ENCODE measurements at regions not wholly inside any gene's neighbourhood (a gene's known extent, or its start where the extent isn't known, plus 50 kb on each side); places are given as distances from the start of the nearest gene placed in this dataset.

DNA sequence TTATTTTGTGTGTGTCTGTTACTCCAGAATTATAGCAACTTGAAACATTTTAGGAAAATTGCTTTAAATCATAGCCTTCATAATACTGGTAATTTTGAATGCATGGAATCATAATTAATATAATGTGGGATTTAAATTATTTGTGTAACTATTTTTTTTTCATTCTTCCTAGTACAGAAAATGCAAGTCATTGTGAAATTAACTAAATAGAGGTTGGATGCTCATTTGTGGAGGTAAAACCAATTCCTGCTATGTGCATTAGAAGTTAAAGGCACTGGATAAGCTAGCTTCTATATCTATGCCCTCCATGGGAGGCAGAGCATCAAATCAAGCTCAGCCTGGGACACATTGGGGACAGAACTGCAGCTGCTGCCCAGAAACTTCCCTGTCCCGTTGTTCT lies 1048.5 kb upstream of the PABPC4L start:
- H3K36me3 ChIP-seq (ENCODE audit: control insufficient read depth in 1 of 2, insufficient read depth in 2 of 2, low read length in 2 of 2) = no peaks in the 10 kb centered on the region
- H4K20me1 ChIP-seq (ENCODE audit: insufficient read depth) = no peaks in the 10 kb centered on the region
- no peak overlapping the region for H3K4me2 ChIP-seq (ENCODE audit: low read length)
- CTCF ChIA-PET = no interaction called here
- TF ChIP-seq CEBPB (IDR thresholded peaks at IDR 0.05; ENCODE audit: low read depth) (no peak), FOSL1 (IDR thresholded peaks at IDR 0.05; ENCODE audit: low read depth) (no peak), POLR2A (IDR thresholded peaks at IDR 0.05; ENCODE audit: borderline replicate concordance, extremely low read depth, insufficient read depth, insufficient read length) (no peak), TCF7L2 (IDR thresholded peaks at IDR 0.05; ENCODE audit: borderline replicate concordance, extremely low read depth, insufficient read depth, insufficient read length) (no peak), SP1 (IDR thresholded peaks at IDR 0.05; ENCODE audit: low read depth) (no peak)
- TF ChIP-seq, protein P1, sequence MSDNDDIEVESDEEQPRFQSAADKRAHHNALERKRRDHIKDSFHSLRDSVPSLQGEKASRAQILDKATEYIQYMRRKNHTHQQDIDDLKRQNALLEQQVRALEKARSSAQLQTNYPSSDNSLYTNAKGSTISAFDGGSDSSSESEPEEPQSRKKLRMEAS (IDR thresholded peaks at IDR 0.05) = no peak
- no peaks in the 10 kb centered on the region for H3K9me3 ChIP-seq (ENCODE audit: control insufficient read depth in 1 of 2, insufficient read depth in 1 of 2, low read depth in 1 of 2, low read length in 2 of 2)
- RAD21 ChIA-PET (ENCODE audit: low non-redundant PET in 1 of 2, low total read pairs in 2 of 2, uncharacterized antibody in 2 of 2, unreplicated experiment in 2 of 2) = no interaction called here
- no peak for ATAC-seq
- H3K4me1 ChIP-seq (ENCODE audit: control insufficient read depth in 1 of 2, insufficient read depth in 2 of 2, low read length in 2 of 2) = no peaks in the 10 kb centered on the region
- H3K79me2 ChIP-seq (ENCODE audit: insufficient read depth, low read length) = no peaks in the 10 kb centered on the region
- H3K9ac ChIP-seq (ENCODE audit: low read length) = no peak overlapping the region
- H3K9me2 ChIP-seq (ENCODE audit: insufficient read depth) = no peaks in the 10 kb centered on the region
- DNase-seq (ENCODE audit: low read depth, low spot score) = no peak
- intact Hi-C loops (cut with micrococcal nuclease) = no loop called here
- no peaks in the 10 kb centered on the region for H3K27me3 ChIP-seq (ENCODE audit: insufficient read depth, low read length)
- POLR2A ChIA-PET = no interaction called here
- no peak overlapping the region for H3K4me3 ChIP-seq (replicated peaks in 1 of 2; ENCODE audit: low read depth in 1 of 2, low read length in 2 of 2)
- BruUV-seq (replicated peaks) = no TSS peak
- no peak overlapping the region for H2AFZ ChIP-seq (ENCODE audit: low read depth, low read length, poor library complexity, severe bottlenecking)
- no peak overlapping the region for H3K27ac ChIP-seq (ENCODE audit: low read depth, low read length)

DNA sequence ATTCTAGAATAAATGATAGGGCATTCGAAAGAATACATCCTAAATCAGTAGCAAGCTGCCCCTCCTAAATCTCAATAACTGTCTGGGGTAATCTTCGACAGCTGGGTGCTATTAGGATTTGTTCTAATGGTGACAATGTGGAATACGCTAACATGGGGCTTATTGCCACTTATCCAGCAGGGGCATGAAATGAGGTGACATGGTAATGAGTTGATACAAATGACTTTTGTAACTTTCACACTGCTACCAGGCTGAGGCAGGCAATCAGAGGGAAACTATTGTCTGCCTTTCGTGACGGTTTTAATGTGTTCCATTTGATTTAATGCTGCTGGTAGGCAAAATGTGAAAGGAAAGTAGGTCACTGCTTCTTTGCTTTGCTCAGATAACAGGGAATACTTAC lies 1047.4 kb upstream of the PABPC4L start:
- POLR2A ChIA-PET = no interaction called here
- CTCF ChIA-PET = no interaction called here
- no TSS peak for BruUV-seq (replicated peaks)
- H3K9ac ChIP-seq (ENCODE audit: low read length) = no peak overlapping the region
- H3K4me3 ChIP-seq (replicated peaks in 1 of 2; ENCODE audit: low read depth in 1 of 2, low read length in 2 of 2) = no peak overlapping the region
- H3K9me2 ChIP-seq (ENCODE audit: insufficient read depth) = no peaks in the 10 kb centered on the region
- no peak overlapping the region for H3K4me2 ChIP-seq (ENCODE audit: low read length)
- no peaks in the 10 kb centered on the region for H3K9me3 ChIP-seq (ENCODE audit: control insufficient read depth in 1 of 2, insufficient read depth in 1 of 2, low read depth in 1 of 2, low read length in 2 of 2)
- no peak for DNase-seq (ENCODE audit: low read depth, low spot score)
- H3K79me2 ChIP-seq (ENCODE audit: insufficient read depth, low read length) = no peaks in the 10 kb centered on the region
- H3K27me3 ChIP-seq (ENCODE audit: insufficient read depth, low read length) = no peaks in the 10 kb centered on the region
- H4K20me1 ChIP-seq (ENCODE audit: insufficient read depth) = no peaks in the 10 kb centered on the region
- no peaks in the 10 kb centered on the region for H3K36me3 ChIP-seq (ENCODE audit: control insufficient read depth in 1 of 2, insufficient read depth in 2 of 2, low read length in 2 of 2)
- H2AFZ ChIP-seq (ENCODE audit: low read depth, low read length, poor library complexity, severe bottlenecking) = no peak overlapping the region
- H3K4me1 ChIP-seq (ENCODE audit: control insufficient read depth in 1 of 2, insufficient read depth in 2 of 2, low read length in 2 of 2) = no peaks in the 10 kb centered on the region
- RAD21 ChIA-PET (ENCODE audit: low non-redundant PET in 1 of 2, low total read pairs in 2 of 2, uncharacterized antibody in 2 of 2, unreplicated experiment in 2 of 2) = no interaction called here
- intact Hi-C loops (cut with micrococcal nuclease) = no loop called here
- ATAC-seq = no peak
- no peak overlapping the region for H3K27ac ChIP-seq (ENCODE audit: low read depth, low read length)
- TF ChIP-seq CBX3 (IDR thresholded peaks at IDR 0.05; ENCODE audit: low read depth) = no peak
- TF ChIP-seq, protein P2, sequence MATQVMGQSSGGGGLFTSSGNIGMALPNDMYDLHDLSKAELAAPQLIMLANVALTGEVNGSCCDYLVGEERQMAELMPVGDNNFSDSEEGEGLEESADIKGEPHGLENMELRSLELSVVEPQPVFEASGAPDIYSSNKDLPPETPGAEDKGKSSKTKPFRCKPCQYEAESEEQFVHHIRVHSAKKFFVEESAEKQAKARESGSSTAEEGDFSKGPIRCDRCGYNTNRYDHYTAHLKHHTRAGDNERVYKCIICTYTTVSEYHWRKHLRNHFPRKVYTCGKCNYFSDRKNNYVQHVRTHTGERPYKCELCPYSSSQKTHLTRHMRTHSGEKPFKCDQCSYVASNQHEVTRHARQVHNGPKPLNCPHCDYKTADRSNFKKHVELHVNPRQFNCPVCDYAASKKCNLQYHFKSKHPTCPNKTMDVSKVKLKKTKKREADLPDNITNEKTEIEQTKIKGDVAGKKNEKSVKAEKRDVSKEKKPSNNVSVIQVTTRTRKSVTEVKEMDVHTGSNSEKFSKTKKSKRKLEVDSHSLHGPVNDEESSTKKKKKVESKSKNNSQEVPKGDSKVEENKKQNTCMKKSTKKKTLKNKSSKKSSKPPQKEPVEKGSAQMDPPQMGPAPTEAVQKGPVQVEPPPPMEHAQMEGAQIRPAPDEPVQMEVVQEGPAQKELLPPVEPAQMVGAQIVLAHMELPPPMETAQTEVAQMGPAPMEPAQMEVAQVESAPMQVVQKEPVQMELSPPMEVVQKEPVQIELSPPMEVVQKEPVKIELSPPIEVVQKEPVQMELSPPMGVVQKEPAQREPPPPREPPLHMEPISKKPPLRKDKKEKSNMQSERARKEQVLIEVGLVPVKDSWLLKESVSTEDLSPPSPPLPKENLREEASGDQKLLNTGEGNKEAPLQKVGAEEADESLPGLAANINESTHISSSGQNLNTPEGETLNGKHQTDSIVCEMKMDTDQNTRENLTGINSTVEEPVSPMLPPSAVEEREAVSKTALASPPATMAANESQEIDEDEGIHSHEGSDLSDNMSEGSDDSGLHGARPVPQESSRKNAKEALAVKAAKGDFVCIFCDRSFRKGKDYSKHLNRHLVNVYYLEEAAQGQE (IDR thresholded peaks at IDR 0.05; ENCODE audit: low read depth) = no peak
- TF ChIP-seq EZH2phosphoT487 (IDR thresholded peaks at IDR 0.05; ENCODE audit: borderline replicate concordance) = no peak
- TF ChIP-seq JUND (IDR thresholded peaks at IDR 0.05) = no peak
- TF ChIP-seq SIN3A (IDR thresholded peaks at IDR 0.05; ENCODE audit: low read depth) = no peak
- no peak for TF ChIP-seq ZFX (IDR thresholded peaks at IDR 0.05)
- no peak for TF ChIP-seq TCF7L2 (IDR thresholded peaks at IDR 0.05; ENCODE audit: borderline replicate concordance, extremely low read depth, insufficient read depth, insufficient read length)
- no peak for TF ChIP-seq YY1 (IDR thresholded peaks at IDR 0.05; ENCODE audit: extremely low read depth, insufficient replicate concordance, low read depth, low read length)
- TF ChIP-seq, protein P3, sequence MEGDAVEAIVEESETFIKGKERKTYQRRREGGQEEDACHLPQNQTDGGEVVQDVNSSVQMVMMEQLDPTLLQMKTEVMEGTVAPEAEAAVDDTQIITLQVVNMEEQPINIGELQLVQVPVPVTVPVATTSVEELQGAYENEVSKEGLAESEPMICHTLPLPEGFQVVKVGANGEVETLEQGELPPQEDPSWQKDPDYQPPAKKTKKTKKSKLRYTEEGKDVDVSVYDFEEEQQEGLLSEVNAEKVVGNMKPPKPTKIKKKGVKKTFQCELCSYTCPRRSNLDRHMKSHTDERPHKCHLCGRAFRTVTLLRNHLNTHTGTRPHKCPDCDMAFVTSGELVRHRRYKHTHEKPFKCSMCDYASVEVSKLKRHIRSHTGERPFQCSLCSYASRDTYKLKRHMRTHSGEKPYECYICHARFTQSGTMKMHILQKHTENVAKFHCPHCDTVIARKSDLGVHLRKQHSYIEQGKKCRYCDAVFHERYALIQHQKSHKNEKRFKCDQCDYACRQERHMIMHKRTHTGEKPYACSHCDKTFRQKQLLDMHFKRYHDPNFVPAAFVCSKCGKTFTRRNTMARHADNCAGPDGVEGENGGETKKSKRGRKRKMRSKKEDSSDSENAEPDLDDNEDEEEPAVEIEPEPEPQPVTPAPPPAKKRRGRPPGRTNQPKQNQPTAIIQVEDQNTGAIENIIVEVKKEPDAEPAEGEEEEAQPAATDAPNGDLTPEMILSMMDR (IDR thresholded peaks at IDR 0.05 in 2 of 3, conservative IDR thresholded peaks at IDR 0.05 in 1 of 3; ENCODE audit: borderline replicate concordance in 1 of 3, insufficient read depth in 1 of 3, low read depth in 2 of 3, low read length in 2 of 3) = no peak

All from HCT116 (cell line).